ENCODE measurements at regions not wholly inside any gene's neighbourhood (a gene's known extent, or its start where the extent isn't known, plus 50 kb on each side); places are given as distances from the start of the nearest gene placed in this dataset.

GRCh38 chr1:76769911-76770310, 97.4 kb upstream of the ST6GALNAC5 start:
- TF ChIP-seq POLR2A (IDR thresholded peaks at IDR 0.05; ENCODE audit: borderline replicate concordance, extremely low read depth, insufficient read depth, insufficient read length) (no peak), REST (IDR thresholded peaks at IDR 0.05; ENCODE audit: low read depth) (no peak), FOSL1 (IDR thresholded peaks at IDR 0.05; ENCODE audit: low read depth) (no peak), CTCF (IDR thresholded peaks at IDR 0.05 in 2 of 3, conservative IDR thresholded peaks at IDR 0.05 in 1 of 3; ENCODE audit: borderline replicate concordance in 1 of 3, insufficient read depth in 1 of 3, low read depth in 2 of 3, low read length in 2 of 3) (no peak), SIN3A (IDR thresholded peaks at IDR 0.05; ENCODE audit: low read depth) (no peak), EZH2phosphoT487 (IDR thresholded peaks at IDR 0.05; ENCODE audit: borderline replicate concordance) (no peak), MAX (IDR thresholded peaks at IDR 0.05) (no peak), YY1 (IDR thresholded peaks at IDR 0.05; ENCODE audit: extremely low read depth, insufficient replicate concordance, low read depth, low read length) (no peak), ZNF274 (IDR thresholded peaks at IDR 0.05; ENCODE audit: low read depth, low read length) (no peak), CEBPB (IDR thresholded peaks at IDR 0.05; ENCODE audit: low read depth) (no peak), POLR2AphosphoS5 (IDR thresholded peaks at IDR 0.05; ENCODE audit: low read depth, low read length) (no peak), SP1 (IDR thresholded peaks at IDR 0.05; ENCODE audit: low read depth) (no peak)

Data from HCT116 (cell line).